Inferior parietal cortex (tissue), 1 donor: ENCODE measurements at regions not wholly inside any gene's neighbourhood (a gene's known extent, or its start where the extent isn't known, plus 50 kb on each side); places are given as distances from the start of the nearest gene placed in this dataset.
"Not testable (repeated sequence)": the region's sequence is repeated elsewhere in the genome, so short reads cannot be mapped to it uniquely, and the experiment has no call there.

Experiments
- DNase-seq: peaks from one replicate; pipeline ENCODE4 v3.0.0-alpha.2; 2016; ENCODE audit errors: extremely low spot score

- DNase-seq = not testable (repeated sequence)
These were observed 461.4 kb downstream of the ZWINT start for GRCh38 chr10:55899472-55900147.

GRCh38 chr10:55897490-55897921, 463.6 kb downstream of the ZWINT start:
- no peak for DNase-seq

- DNase-seq = no peak
These were observed 468.8 kb downstream of the ZWINT start for GRCh38 chr10:55892276-55892675.

GRCh38 chr10:55881588-55881987, 479.5 kb downstream of the ZWINT start:
- DNase-seq = no peak

GRCh38 chr10:55873485-55873884, 487.6 kb downstream of the ZWINT start:
- DNase-seq = no peak

GRCh38 chr10:55870186-55870585, 490.9 kb downstream of the ZWINT start:
- DNase-seq = no peak

GRCh38 chr10:55867848-55868247, 493.2 kb downstream of the ZWINT start:
- DNase-seq = no peak

- no peak for DNase-seq
These were observed 502.3 kb downstream of the ZWINT start for GRCh38 chr10:55858730-55859129.

- no peak for DNase-seq
These were observed 508.2 kb downstream of the ZWINT start for GRCh38 chr10:55852900-55853299.

GRCh38 chr10:55837273-55837672, 523.8 kb downstream of the ZWINT start:
- DNase-seq = no peak

- no peak for DNase-seq
These were observed 539.0 kb downstream of the ZWINT start for GRCh38 chr10:55822096-55822495.

- no peak for DNase-seq
These were observed 540.6 kb downstream of the ZWINT start for GRCh38 chr10:55820478-55820877.

- no peak for DNase-seq
These were observed 541.0 kb downstream of the ZWINT start for GRCh38 chr10:55820071-55820470.

- no peak for DNase-seq
These were observed 547.4 kb downstream of the ZWINT start for GRCh38 chr10:55813451-55814170.

- DNase-seq = no peak
These were observed 558.0 kb downstream of the ZWINT start for GRCh38 chr10:55803055-55803454.

GRCh38 chr10:55801353-55801661, 559.8 kb downstream of the ZWINT start:
- no peak for DNase-seq

GRCh38 chr10:55800602-55801352, 560.3 kb downstream of the ZWINT start:
- DNase-seq = no peak

GRCh38 chr10:55793024-55793423, 568.0 kb downstream of the ZWINT start:
- DNase-seq = no peak

GRCh38 chr10:55790276-55790675, 570.8 kb downstream of the ZWINT start:
- not testable (repeated sequence) for DNase-seq

GRCh38 chr10:55786461-55787050, 574.5 kb downstream of the ZWINT start:
- DNase-seq = no peak

GRCh38 chr10:55782181-55782580, 578.9 kb downstream of the ZWINT start:
- no peak for DNase-seq

- DNase-seq = no peak
These were observed 594.8 kb downstream of the ZWINT start for GRCh38 chr10:55766212-55766611.
